T-cell (primary cell): ENCODE measurements at regions not wholly inside any gene's neighbourhood (a gene's known extent, or its start where the extent isn't known, plus 50 kb on each side); places are given as distances from the start of the nearest gene placed in this dataset.
A peak's percentile ranks its signal among the peaks of the same experiment; 100 is the strongest.

Experiments
- ATAC-seq, 4 experiments: fragments of 200-7000 bp in 3 of 4; fragments of 150-1000 bp in 1 of 4; cut with Tn5 transposase; replicated peaks in 1 of 4; 1 replicate in 3 of 4; 2 replicates in 1 of 4; pipeline ENCODE4 v1.10.0; 2021; ENCODE audit warnings: moderate library complexity in 3 of 4, mild to moderate bottlenecking in 2 of 4, moderate number of reproducible peaks in 1 of 4
- CTCF ChIA-PET, 2 donors: fragments of 300-600 bp; sonication (Branson Sonifier 250); formaldehyde crosslinking; loops; one replicate each; lab custom pipeline; 2022; ENCODE audit warnings: antibody characterized with exemption in 2 of 2; lab: Charles Lee
- POLR2A ChIA-PET, 2 donors: fragments of 300-600 bp; sonication (Branson Sonifier 250); formaldehyde crosslinking; loops; one replicate each; lab custom pipeline; 2022; ENCODE audit warnings: antibody characterized with exemption in 2 of 2; lab: Charles Lee
- DNase-seq, 35 experiments: peaks; one replicate each; pipeline versions ENCODE4 v3.0.0 to v3.0.0-alpha.2; 2013 to 2023
- H3K27ac ChIP-seq: one replicate; pipeline ENCODE4 v1.5.1; 2013; ENCODE audit warnings: low read length
- H3K27me3 ChIP-seq, 2 experiments: replicated peaks in 1 of 2; 1 replicate in 1 of 2; 2 replicates in 1 of 2; pipeline versions ENCODE4 v1.6.1 to v1.7.0; 2013; ENCODE audit warnings: low read length in 1 of 2, mixed read lengths in 1 of 2; ENCODE audit not compliant: control insufficient read depth in 2 of 2, insufficient read depth in 2 of 2; ENCODE audit errors: extremely low read depth in 1 of 2
- H3K36me3 ChIP-seq, 2 donors: 1 replicate in 1 of 2; 2 replicates in 1 of 2; pipeline versions ENCODE4 v1.6.1 to v1.7.0; 2013; ENCODE audit warnings: low read length in 1 of 2; ENCODE audit not compliant: control insufficient read depth in 2 of 2, insufficient read depth in 1 of 2; ENCODE audit errors: extremely low read depth in 1 of 2
- H3K4me1 ChIP-seq, 2 experiments: 1 replicate in 1 of 2; 2 replicates in 1 of 2; pipeline versions ENCODE4 v1.6.1 to v1.7.0; 2013; ENCODE audit warnings: low read length in 2 of 2, mixed read lengths in 1 of 2; ENCODE audit not compliant: insufficient read depth in 2 of 2, control insufficient read depth in 1 of 2; ENCODE audit errors: extremely low read depth in 1 of 2
- H3K4me3 ChIP-seq, 2 donors: 1 replicate in 1 of 2; 2 replicates in 1 of 2; pipeline versions ENCODE4 v1.5.1 to v1.7.0; 2013; ENCODE audit warnings: mild to moderate bottlenecking in 2 of 2, low read length in 1 of 2, moderate library complexity in 1 of 2; ENCODE audit not compliant: control insufficient read depth in 1 of 2; ENCODE audit errors: extremely low read depth in 1 of 2
- H3K9me3 ChIP-seq: 2 replicates; pipeline ENCODE4 v1.7.0; 2013
- H3K27ac Mint-ChIP-seq, 2 donors: one replicate each; pipeline ENCODE4 v1.8.0; 2020 to 2021; ENCODE audit warnings: mild to moderate bottlenecking in 2 of 2, mixed read lengths in 2 of 2
- H3K27me3 Mint-ChIP-seq, 2 donors: one replicate each; pipeline ENCODE4 v1.8.0; 2021 to 2022; ENCODE audit warnings: mixed read lengths in 2 of 2
- H3K36me3 Mint-ChIP-seq: one replicate; pipeline ENCODE4 v1.8.0; 2021; ENCODE audit warnings: mixed read lengths
- H3K4me1 Mint-ChIP-seq, 3 donors: one replicate each; pipeline ENCODE4 v1.8.0; 2020 to 2022; ENCODE audit warnings: mixed read lengths in 3 of 3, mild to moderate bottlenecking in 1 of 3
- H3K4me3 Mint-ChIP-seq, 3 donors: one replicate each; pipeline ENCODE4 v1.8.0; 2020 to 2022; ENCODE audit warnings: mild to moderate bottlenecking in 3 of 3, mixed read lengths in 3 of 3, moderate library complexity in 3 of 3
- H3K9me3 Mint-ChIP-seq, 3 donors: one replicate each; pipeline ENCODE4 v1.8.0; 2020 to 2022; ENCODE audit warnings: mixed read lengths in 3 of 3
- WGBS: methylation state at CpG from one replicate; pipeline ENCODE4 v1.1.5; 2013; ENCODE audit warnings: missing lambda C conversion rate; ENCODE audit not compliant: insufficient coverage; 5-methylcytosine and 5-hydroxymethylcytosine counted together

DNA sequence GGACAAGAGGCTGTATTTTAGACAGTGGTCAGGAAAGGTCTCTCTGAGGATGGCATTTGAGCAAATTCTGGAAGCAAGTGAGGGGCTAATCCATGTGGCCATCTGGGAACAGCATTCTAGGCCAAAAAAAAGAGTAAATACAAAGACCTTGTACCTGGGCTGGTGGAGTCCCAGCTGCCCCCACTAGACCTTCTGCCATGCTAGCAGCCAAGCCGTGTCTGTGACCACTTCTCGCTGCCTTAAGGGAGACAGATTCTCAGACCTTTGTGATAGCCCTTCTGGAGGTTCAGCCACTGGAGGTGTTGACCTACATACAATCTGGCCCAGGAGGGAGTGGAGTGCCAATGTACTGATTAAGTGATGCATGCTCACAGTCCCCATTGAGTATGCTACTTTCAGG is 506.2 kb downstream of the MID1IP1 start:
- no peaks in the 10 kb centered on the region for H3K36me3 ChIP-seq
- POLR2A ChIA-PET, result no interaction called here
- no peaks in the 10 kb centered on the region for H3K9me3 ChIP-seq
- CTCF ChIA-PET, result no interaction called here
- no peaks in the 10 kb centered on the region for H3K27me3 ChIP-seq
- H3K4me1 Mint-ChIP-seq, result peaks cover 58 to 65% (median 61%) of the 10 kb centered on the region in 3 donors
- ATAC-seq (no peak), DNase-seq (no peak)
- no peak overlapping the region for H3K27ac ChIP-seq
- no peak overlapping the region for H3K4me3 ChIP-seq
- H3K27ac Mint-ChIP-seq, result peak overlapping the region; percentile 89 to 100
- peaks cover 0 to 6% of the 10 kb centered on the region in 2 donors for H3K27me3 Mint-ChIP-seq
- H3K4me1 ChIP-seq, result peaks cover 20 to 45% of the 10 kb centered on the region in 2 experiments
- no CpG with 5 or more reads among the region's 2 CpGs for WGBS
- H3K9me3 Mint-ChIP-seq, result peaks cover 0 to 2% (median 0%) of the 10 kb centered on the region in 3 donors
- no peaks in the 10 kb centered on the region for H3K36me3 Mint-ChIP-seq
- no peak overlapping the region for H3K4me3 Mint-ChIP-seq

DNA sequence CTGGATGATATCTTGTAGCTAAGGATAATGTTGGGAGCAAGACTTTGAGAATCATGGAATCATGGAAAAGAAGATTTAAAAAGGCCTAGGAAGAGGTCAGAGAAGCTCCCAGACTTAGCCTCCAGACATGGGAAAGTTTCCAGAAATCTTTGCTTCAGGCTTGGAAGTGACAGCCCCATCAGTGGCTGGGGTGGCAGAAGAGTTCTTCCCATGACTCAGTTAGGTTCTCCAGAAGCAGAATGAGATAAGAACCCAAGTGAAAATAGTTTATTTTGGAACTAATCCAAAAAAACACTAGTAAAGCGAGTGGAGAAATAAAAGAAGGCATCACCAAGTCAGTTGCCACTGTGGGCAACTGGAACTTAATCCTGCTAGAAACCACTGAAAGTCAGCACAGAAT is 506.9 kb downstream of the MID1IP1 start:
- Mint-ChIP-seq H3K27ac (peak overlapping the region; percentile 89 to 100), H3K27me3 (peaks cover 0 to 6% of the 10 kb centered on the region in 2 donors), H3K9me3 (peaks cover 0 to 4% (median 0%) of the 10 kb centered on the region in 3 donors), H3K4me1 (peaks cover 61 to 71% (median 67%) of the 10 kb centered on the region in 3 donors), H3K36me3 (no peaks in the 10 kb centered on the region), H3K4me3 (peak overlapping the region in 1 of 3 donors; percentile 19)
- Histone ChIP-seq H3K36me3 (no peaks in the 10 kb centered on the region), H3K4me1 (peaks cover 20 to 48% of the 10 kb centered on the region in 2 experiments), H3K9me3 (no peaks in the 10 kb centered on the region), H3K27ac (no peak overlapping the region), H3K4me3 (no peak overlapping the region), H3K27me3 (no peaks in the 10 kb centered on the region)
- WGBS, result no CpG with 5 or more reads among the region's 1 CpG
- ChIA-PET POLR2A (no interaction called here), CTCF (no interaction called here)
- no peak for ATAC-seq
- no peak for DNase-seq

DNA sequence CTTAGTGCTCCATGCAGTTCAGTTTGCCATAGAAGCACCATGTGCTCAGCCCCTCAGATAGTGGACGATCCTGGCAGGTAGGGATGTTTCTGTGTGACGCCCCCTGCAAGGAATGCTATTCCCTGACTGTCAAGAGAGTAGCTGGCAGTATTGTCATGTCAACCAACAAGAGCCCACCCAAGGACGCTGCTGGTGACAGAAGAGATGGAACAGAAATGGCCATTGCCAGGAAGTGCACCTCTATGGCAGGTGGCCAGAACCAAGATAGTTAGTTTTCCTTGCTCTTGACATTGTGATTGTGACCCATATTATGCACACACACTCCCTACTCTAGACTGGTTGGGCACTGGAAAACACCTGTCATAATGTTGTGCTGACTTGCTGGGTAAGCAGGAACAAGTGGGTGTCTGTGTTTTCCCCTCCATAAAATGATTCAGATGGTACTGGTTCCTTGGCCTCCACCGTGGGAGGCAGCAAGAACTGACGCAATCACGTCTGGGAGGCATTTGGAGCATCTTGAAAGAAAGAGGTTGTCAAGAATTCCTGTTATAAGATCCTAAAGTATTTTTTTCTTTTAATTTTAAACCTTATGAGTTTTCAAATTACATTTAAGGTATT is 507.9 kb downstream of the MID1IP1 start:
- H3K36me3 ChIP-seq, result no peaks in the 10 kb centered on the region
- no peaks in the 10 kb centered on the region for H3K27me3 ChIP-seq
- DNase-seq, result peak in 24 of 35 experiments; percentile 3 to 66 (median 27)
- peaks cover 0 to 9% (median 0%) of the 10 kb centered on the region in 3 donors for H3K9me3 Mint-ChIP-seq
- H3K27me3 Mint-ChIP-seq, result peaks cover 0 to 12% of the 10 kb centered on the region in 2 donors
- WGBS, result no CpG with 5 or more reads among the region's 6 CpGs
- POLR2A ChIA-PET, result interaction anchor here in 1 of 2 donors (0.5 kb wide), 1 partner anchor 1869 kb away, joined by 13 read pairs; no protein-coding TSS in a partner anchor
- H3K9me3 ChIP-seq, result no peaks in the 10 kb centered on the region
- H3K27ac ChIP-seq, result peak overlapping the region; percentile 93
- H3K4me3 Mint-ChIP-seq, result peak overlapping the region in 1 of 3 donors; percentile 72
- ATAC-seq, result peak; percentile 32 to 85 (median 46)
- peaks cover 20 to 48% of the 10 kb centered on the region in 2 experiments for H3K4me1 ChIP-seq
- H3K4me1 Mint-ChIP-seq, result peaks cover 66 to 79% (median 76%) of the 10 kb centered on the region in 3 donors
- CTCF ChIA-PET, result no interaction called here
- H3K27ac Mint-ChIP-seq, result peak overlapping the region; percentile 89 to 100
- no peaks in the 10 kb centered on the region for H3K36me3 Mint-ChIP-seq
- H3K4me3 ChIP-seq, result no peak overlapping the region

DNA sequence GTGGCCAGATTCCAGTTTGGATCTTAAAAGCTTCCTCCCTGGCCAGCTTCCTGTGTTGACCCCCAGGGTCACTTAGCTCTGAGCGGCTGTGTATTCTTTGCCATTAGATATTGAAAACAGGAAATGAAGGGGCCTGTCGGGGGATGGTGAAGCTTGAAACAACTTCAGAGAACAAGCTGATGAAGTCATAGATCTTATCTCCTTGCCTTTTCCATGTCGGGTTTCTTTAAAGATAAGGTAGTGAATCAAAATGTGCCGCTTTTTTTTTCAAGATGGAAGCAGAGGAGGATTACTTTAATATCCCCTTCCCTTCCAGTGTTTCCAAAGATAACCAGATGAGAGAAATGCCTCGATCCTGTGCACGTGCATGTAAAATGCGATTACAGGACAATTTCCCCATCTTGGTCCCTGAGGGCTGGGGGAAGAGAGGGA is 508.5 kb downstream of the MID1IP1 start:
- no CpG with 5 or more reads among the region's 7 CpGs for WGBS
- ATAC-seq, result peak; percentile 65 to 77 (median 72)
- H3K4me3 ChIP-seq, result no peak overlapping the region
- H3K36me3 ChIP-seq, result no peaks in the 10 kb centered on the region
- peak overlapping the region; percentile 31 to 72 (median 32) for H3K4me3 Mint-ChIP-seq
- no peaks in the 10 kb centered on the region for H3K27me3 ChIP-seq
- H3K4me1 Mint-ChIP-seq, result peaks cover 66 to 82% (median 78%) of the 10 kb centered on the region in 3 donors
- ChIA-PET POLR2A (interaction anchor here in 1 of 2 donors (0.5 kb wide), 1 partner anchor 1868 kb away, joined by 13 read pairs; no protein-coding TSS in a partner anchor), CTCF (no interaction called here)
- H3K27ac Mint-ChIP-seq, result peak overlapping the region; percentile 89 to 100
- peak overlapping the region; percentile 93 for H3K27ac ChIP-seq
- H3K9me3 ChIP-seq, result no peaks in the 10 kb centered on the region
- H3K27me3 Mint-ChIP-seq, result peaks cover 0 to 12% of the 10 kb centered on the region in 2 donors
- H3K9me3 Mint-ChIP-seq, result peaks cover 0 to 9% (median 0%) of the 10 kb centered on the region in 3 donors
- peak in 33 of 35 experiments; percentile 14 to 71 (median 43) for DNase-seq
- no peaks in the 10 kb centered on the region for H3K36me3 Mint-ChIP-seq
- H3K4me1 ChIP-seq, result peaks cover 20 to 48% of the 10 kb centered on the region in 2 experiments

DNA sequence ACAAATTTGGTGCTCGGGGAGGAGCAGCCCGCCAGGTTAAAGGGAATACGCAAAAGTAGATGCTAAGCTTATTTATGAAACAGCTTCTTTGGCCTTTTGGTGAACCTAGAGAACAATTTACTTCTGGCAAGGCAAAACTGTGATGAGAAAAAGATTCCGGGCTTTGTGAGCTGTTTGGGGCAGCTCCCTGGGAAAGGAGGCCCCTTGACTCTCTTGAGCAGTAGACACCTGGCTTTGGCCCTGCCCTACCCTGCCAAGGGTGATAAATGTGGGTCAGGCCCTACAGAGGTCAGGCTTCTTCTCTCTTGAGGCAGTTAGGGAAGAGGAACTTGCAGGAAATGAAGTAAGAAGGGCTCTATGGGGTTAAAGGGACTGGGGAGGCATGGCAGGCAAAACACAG is 509.6 kb downstream of the MID1IP1 start:
- DNase-seq, result no peak
- peaks cover 0 to 12% of the 10 kb centered on the region in 2 donors for H3K27me3 Mint-ChIP-seq

DNA sequence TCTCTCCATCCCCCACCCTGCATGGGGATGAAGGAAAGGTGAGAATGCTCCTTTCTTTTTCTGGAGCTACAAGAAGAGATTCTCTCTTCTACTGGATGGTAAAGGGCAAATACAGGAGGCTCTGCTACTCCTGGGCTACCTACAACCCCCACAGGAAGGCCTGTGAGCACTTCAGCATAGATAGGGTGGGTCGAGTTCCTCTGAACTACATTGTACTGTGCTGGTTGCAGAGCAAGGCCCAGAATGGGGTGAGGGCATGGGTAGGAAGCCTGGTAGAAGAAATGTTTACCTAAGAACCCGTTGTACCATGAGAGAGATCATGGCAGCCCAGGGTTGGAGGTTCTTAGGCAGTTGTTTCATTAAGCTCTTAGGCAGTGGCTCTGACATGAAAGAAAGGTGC is 510.4 kb downstream of the MID1IP1 start:
- H3K4me3 ChIP-seq, result no peak overlapping the region
- DNase-seq (peak in 8 of 35 experiments; percentile 3 to 37 (median 26)), ATAC-seq (peak; percentile 46 to 78 (median 77))
- no CpG with 5 or more reads among the region's 2 CpGs for WGBS
- Mint-ChIP-seq H3K9me3 (peaks cover 0 to 9% (median 3%) of the 10 kb centered on the region in 3 donors), H3K36me3 (no peaks in the 10 kb centered on the region), H3K4me1 (peaks cover 60 to 76% (median 69%) of the 10 kb centered on the region in 3 donors), H3K4me3 (peak overlapping the region in 1 of 3 donors; percentile 72), H3K27me3 (peaks cover 0 to 12% of the 10 kb centered on the region in 2 donors), H3K27ac (peak overlapping the region; percentile 89 to 100)
- peaks cover 20 to 48% of the 10 kb centered on the region in 2 experiments for H3K4me1 ChIP-seq
- H3K36me3 ChIP-seq, result no peaks in the 10 kb centered on the region
- no peaks in the 10 kb centered on the region for H3K27me3 ChIP-seq
- ChIA-PET CTCF (no interaction called here), POLR2A (interaction anchor here in 1 of 2 donors (0.5 kb wide), 1 partner anchor 956 kb away, joined by 3 read pairs; no protein-coding TSS in a partner anchor)
- H3K9me3 ChIP-seq, result no peaks in the 10 kb centered on the region
- peak overlapping the region; percentile 93 for H3K27ac ChIP-seq

More for the DNA sequence above, 509.6 kb downstream of the MID1IP1 start:
- ChIA-PET POLR2A (no interaction called here), CTCF (no interaction called here)
- H3K9me3 ChIP-seq, result no peaks in the 10 kb centered on the region
- no peaks in the 10 kb centered on the region for H3K36me3 ChIP-seq
- H3K27me3 ChIP-seq, result no peaks in the 10 kb centered on the region
- H3K4me3 ChIP-seq, result no peak overlapping the region
- peaks cover 20 to 48% of the 10 kb centered on the region in 2 experiments for H3K4me1 ChIP-seq
- no peaks in the 10 kb centered on the region for H3K36me3 Mint-ChIP-seq
- no peak for ATAC-seq
- peak overlapping the region; percentile 93 for H3K27ac ChIP-seq
- peaks cover 66 to 81% (median 75%) of the 10 kb centered on the region in 3 donors for H3K4me1 Mint-ChIP-seq
- peak overlapping the region; percentile 89 to 100 for H3K27ac Mint-ChIP-seq
- peaks cover 0 to 9% (median under 1%) of the 10 kb centered on the region in 3 donors for H3K9me3 Mint-ChIP-seq
- peak overlapping the region in 2 of 3 donors; percentile 5 to 72 for H3K4me3 Mint-ChIP-seq
- 83% methylated on average over 1 of the region's 4 CpGs for WGBS
